SK-N-SH (cell line): ENCODE measurements at regions not wholly inside any gene's neighbourhood (a gene's known extent, or its start where the extent isn't known, plus 50 kb on each side); places are given as distances from the start of the nearest gene placed in this dataset.

Experiments
- CTCF ChIA-PET: fragments of 300-600, 350-600 bp; formaldehyde crosslinking; extraction: SDS; loops from one replicate; lab custom pipeline; 2021; lab: Yijun Ruan, JAX
- POLR2A ChIA-PET: fragments of 350-600 bp; sonication (Branson Sonifier 250); formaldehyde crosslinking; extraction: SDS; loops from one replicate; lab custom pipeline; 2020; ENCODE audit warnings: antibody characterized with exemption, inconsistent platforms; lab: Yijun Ruan, JAX
- DNase-seq: peaks from one replicate; pipeline ENCODE4 v3.0.0; 2012
- H2AFZ ChIP-seq: fragments of 200-600 bp; sonication (generic); 2 replicates; pipeline ENCODE4 v1.8.1; 2016; ENCODE audit warnings: antibody characterized with exemption, mild to moderate bottlenecking, low read depth
- H3F3A ChIP-seq: fragments of 200-600 bp; sonication (generic); replicated peaks from 2 replicates; pipeline ENCODE3; 2016; ENCODE audit warnings: antibody characterized with exemption, mild to moderate bottlenecking; ENCODE audit not compliant: insufficient read depth
- H3K27ac ChIP-seq, 2 experiments: fragments of 200-500 bp in 1 of 2; fragments of 200-600 bp in 1 of 2; sonication (Bioruptor generic) in 1 of 2; sonication (generic), shearing (Covaris generic) in 1 of 2; 2 replicates each; pipeline versions ENCODE4 v1.5.1 to v1.6.1; 2014 to 2016; ENCODE audit warnings: low read depth in 2 of 2, inconsistent platforms in 1 of 2, low read length in 1 of 2, mild to moderate bottlenecking in 1 of 2, mixed read lengths in 1 of 2
- H3K27me3 ChIP-seq: fragments of 200-600 bp; sonication (generic), shearing (Covaris generic); 2 replicates; pipeline ENCODE4 v1.6.1; 2016; ENCODE audit warnings: mixed run types; ENCODE audit not compliant: insufficient read depth
- H3K36me3 ChIP-seq, 2 experiments: fragments of 200-500 bp in 1 of 2; fragments of 200-600 bp in 1 of 2; sonication (Bioruptor generic) in 1 of 2; sonication (generic) in 1 of 2; replicated peaks in 1 of 2; 2 replicates each; pipeline versions ENCODE3 to v1.5.1; 2014 to 2016; ENCODE audit warnings: low read length in 1 of 2, mild to moderate bottlenecking in 1 of 2; ENCODE audit not compliant: insufficient read depth in 2 of 2, control insufficient read depth in 1 of 2
- H3K4me1 ChIP-seq, 2 experiments: fragments of 200-500 bp in 1 of 2; fragments of 200-600 bp in 1 of 2; sonication (Bioruptor generic) in 1 of 2; sonication (generic), shearing (Covaris generic) in 1 of 2; 2 replicates each; pipeline versions ENCODE4 v1.5.1 to v1.6.1; 2014 to 2016; ENCODE audit warnings: low read depth in 1 of 2, low read length in 1 of 2, mixed run types in 1 of 2; ENCODE audit not compliant: insufficient read depth in 2 of 2, control insufficient read depth in 1 of 2
- H3K4me2 ChIP-seq: fragments of 200-600 bp; sonication (generic), shearing (Covaris generic); 2 replicates; pipeline ENCODE4 v1.6.1; 2017; ENCODE audit warnings: mixed run types
- H3K4me3 ChIP-seq, 2 experiments: fragments of 200-500 bp in 1 of 2; fragments of 200-600 bp in 1 of 2; sonication (Bioruptor generic) in 1 of 2; sonication (generic), shearing (Covaris generic) in 1 of 2; 2 replicates each; pipeline versions ENCODE4 v1.5.1 to v1.8.1; 2014 to 2016; ENCODE audit warnings: low read depth in 2 of 2, inconsistent platforms in 1 of 2, low read length in 1 of 2, mild to moderate bottlenecking in 1 of 2, mixed read lengths in 1 of 2, moderate library complexity in 1 of 2
- H3K79me2 ChIP-seq: fragments of 200-600 bp; sonication (generic); 2 replicates; pipeline ENCODE4 v1.8.1; 2017; ENCODE audit warnings: mild to moderate bottlenecking; ENCODE audit not compliant: insufficient read depth
- H3K9ac ChIP-seq: fragments of 200-600 bp; sonication (generic); 2 replicates; pipeline ENCODE4 v1.6.1; 2017; ENCODE audit warnings: mixed run types
- H3K9me2 ChIP-seq: fragments of 200-600 bp; sonication (generic); 2 replicates; pipeline ENCODE4 v1.6.1; 2017; ENCODE audit warnings: mixed run types
- H3K9me3 ChIP-seq: fragments of 200-600 bp; sonication (generic); 2 replicates; pipeline ENCODE4 v1.6.1; 2017; ENCODE audit warnings: mixed run types, mild to moderate bottlenecking, moderate library complexity
- H4K20me1 ChIP-seq: fragments of 200-600 bp; sonication (generic); 2 replicates; pipeline ENCODE4 v1.6.1; 2017; ENCODE audit warnings: mild to moderate bottlenecking, mixed run types; ENCODE audit not compliant: insufficient read depth
- EP300 ChIP-seq, 2 experiments: IDR thresholded peaks; 2 replicates each; pipeline versions ENCODE4 v1.4.0 to v1.6.1; 2012; ENCODE audit warnings: borderline replicate concordance in 1 of 2, low read depth in 1 of 2, low read length in 1 of 2
- EZH2phosphoT487 ChIP-seq: fragments of 200-600 bp; sonication (generic); IDR thresholded peaks from 2 replicates; pipeline ENCODE4 v1.6.1; 2017; ENCODE audit warnings: low read depth, mixed run types, mild to moderate bottlenecking, antibody characterized with exemption, moderate library complexity, borderline replicate concordance
- FOSL2 ChIP-seq: IDR thresholded peaks from 2 replicates; pipeline ENCODE4 v1.4.0; 2012; ENCODE audit warnings: low read depth, mild to moderate bottlenecking, moderate library complexity, borderline replicate concordance
- FOXJ3 ChIP-seq: sonication (generic); formaldehyde crosslinking; IDR thresholded peaks from 2 replicates; pipeline ENCODE4 v1.5.1; 2020; ENCODE audit warnings: mild to moderate bottlenecking, missing genetic modification reagents
- FOXM1 ChIP-seq: IDR thresholded peaks from 2 replicates; pipeline ENCODE4 v1.4.0; 2012; ENCODE audit warnings: low read depth, mild to moderate bottlenecking
- GABPA ChIP-seq: IDR thresholded peaks from 2 replicates; pipeline ENCODE4 v1.4.0; 2012; ENCODE audit warnings: low read depth, mild to moderate bottlenecking
- MEF2A ChIP-seq: IDR thresholded peaks from 2 replicates; pipeline ENCODE4 v1.4.0; 2012; ENCODE audit warnings: low read depth, borderline replicate concordance
- NFIC ChIP-seq: IDR thresholded peaks from 2 replicates; pipeline ENCODE4 v1.4.0; 2012; ENCODE audit warnings: borderline replicate concordance
- POLR2AphosphoS5 ChIP-seq: IDR thresholded peaks from 2 replicates; pipeline ENCODE4 v1.6.1; 2012; ENCODE audit warnings: low read depth, low read length
- RAD21 ChIP-seq: IDR thresholded peaks from 2 replicates; pipeline ENCODE4 v1.6.1; 2012; ENCODE audit warnings: mild to moderate bottlenecking, low read length
- REST ChIP-seq: IDR thresholded peaks from 2 replicates; pipeline ENCODE4 v1.6.1; 2012; ENCODE audit warnings: mild to moderate bottlenecking, low read depth, low read length, moderate library complexity
- RFX5 ChIP-seq: IDR thresholded peaks from 2 replicates; pipeline ENCODE4 v1.6.1; 2012; ENCODE audit warnings: mild to moderate bottlenecking, improper control_type of control experiment, low read length
- RXRA ChIP-seq: IDR thresholded peaks from 2 replicates; pipeline ENCODE4 v1.4.0; 2012; ENCODE audit warnings: low read depth, mild to moderate bottlenecking, borderline replicate concordance
- SIN3A ChIP-seq: IDR thresholded peaks from 2 replicates; pipeline ENCODE4 v1.6.1; 2012; ENCODE audit warnings: low read depth, mild to moderate bottlenecking, low read length, moderate library complexity, borderline replicate concordance
- SMC3 ChIP-seq: IDR thresholded peaks from 2 replicates; pipeline ENCODE4 v1.6.1; 2012; ENCODE audit warnings: low read depth, low read length, improper control_type of control experiment
- TAF1 ChIP-seq: IDR thresholded peaks from 2 replicates; pipeline ENCODE4 v1.6.1; 2012; ENCODE audit warnings: low read depth, mild to moderate bottlenecking, low read length, moderate library complexity, borderline replicate concordance
- TCF12 ChIP-seq: IDR thresholded peaks from 2 replicates; pipeline ENCODE4 v1.4.0; 2012
- TEAD4 ChIP-seq: IDR thresholded peaks from 2 replicates; pipeline ENCODE4 v1.4.0; 2012; ENCODE audit warnings: mild to moderate bottlenecking, borderline replicate concordance; ENCODE audit not compliant: insufficient read depth
- USF1 ChIP-seq: IDR thresholded peaks from 2 replicates; pipeline ENCODE4 v1.4.0; 2012; ENCODE audit warnings: low read depth, borderline replicate concordance
- USF2 ChIP-seq: fragments of 150-350 bp; IDR thresholded peaks from 2 replicates; pipeline ENCODE4 v1.6.1; 2017; ENCODE audit warnings: antibody characterized with exemption, low read length, low read depth, borderline replicate concordance
- YY1 ChIP-seq: IDR thresholded peaks from 2 replicates; pipeline ENCODE4 v1.4.0; 2012; ENCODE audit warnings: low read depth, mild to moderate bottlenecking
- whole genome bisulfite sequencing: methylation state at CpG from one replicate; pipeline ENCODE4 v1.1.6; 2017; ENCODE audit warnings: low lambda C conversion rate; 5-methylcytosine and 5-hydroxymethylcytosine counted together

- Histone ChIP-seq H4K20me1 (no peaks in the 10 kb centered on the region), H3K79me2 (no peaks in the 10 kb centered on the region), H3K4me3 (no peak overlapping the region), H3K9me3 (no peaks in the 10 kb centered on the region), H3K36me3 (no peaks in the 10 kb centered on the region), H3K9ac (no peak overlapping the region), H3K27ac (no peak overlapping the region), H3K4me1 (no peaks in the 10 kb centered on the region), H3K9me2 (no peaks in the 10 kb centered on the region), H2AFZ (no peak overlapping the region), H3K4me2 (no peak overlapping the region), H3K27me3 (no peaks in the 10 kb centered on the region), H3F3A (no peaks in the 10 kb centered on the region)
- TF ChIP-seq YY1: no peak
- no peak for TF ChIP-seq EP300 (IDR thresholded peaks at IDR 0.05; ENCODE audit: borderline replicate concordance in 1 of 2, low read depth in 1 of 2, low read length in 1 of 2)
- TF ChIP-seq MEF2A: no peak
- no peak for TF ChIP-seq REST
- TF ChIP-seq TAF1: no peak
- TF ChIP-seq FOXM1: no peak
- no peak for TF ChIP-seq POLR2AphosphoS5
- TF ChIP-seq EZH2phosphoT487: no peak
- TF ChIP-seq FOXJ3: no peak
- TF ChIP-seq NFIC: no peak
- no peak for TF ChIP-seq RXRA
- TF ChIP-seq FOSL2: no peak
- TF ChIP-seq GABPA: no peak
- TF ChIP-seq USF2: no peak
- no peak for TF ChIP-seq TCF12
- TF ChIP-seq RAD21: no peak
- CTCF ChIA-PET: no interaction called here
- POLR2A ChIA-PET: no interaction called here
- 69% methylated on average over 6 of the region's 6 CpGs for WGBS
- no peak for DNase-seq
Measured at GRCh38 chr4:182000077-182000476, 243.1 kb upstream of the TENM3 start.

GRCh38 chr4:182010876-182011275 is 232.3 kb upstream of the TENM3 start:
- no peaks in the 10 kb centered on the region for H3K27me3 ChIP-seq
- no peaks in the 10 kb centered on the region for H3K79me2 ChIP-seq
- TF ChIP-seq SIN3A (no peak), RAD21 (no peak), USF1 (no peak), POLR2AphosphoS5 (no peak), TEAD4 (no peak), RFX5 (no peak), EZH2phosphoT487 (no peak), FOXM1 (no peak), SMC3 (no peak), MEF2A (no peak), NFIC (no peak)
- WGBS: 68% methylated on average over 1 of the region's 1 CpG
- H3K9me3 ChIP-seq: no peaks in the 10 kb centered on the region
- H3K9me2 ChIP-seq: no peaks in the 10 kb centered on the region
- H3K4me3 ChIP-seq: no peak overlapping the region
- H3F3A ChIP-seq: no peaks in the 10 kb centered on the region
- no peak overlapping the region for H3K4me2 ChIP-seq
- no peak for DNase-seq
- H3K9ac ChIP-seq: no peak overlapping the region
- POLR2A ChIA-PET: no interaction called here
- H4K20me1 ChIP-seq: no peaks in the 10 kb centered on the region
- H2AFZ ChIP-seq: no peak overlapping the region
- CTCF ChIA-PET: interaction anchor here (0.6 kb wide), 1 partner anchor 36 kb away, joined by 3 read pairs; no protein-coding TSS in a partner anchor
- peaks cover 0 to 2% of the 10 kb centered on the region in 2 experiments; a peak in 1 of 4 replicates for H3K4me1 ChIP-seq
- no peaks in the 10 kb centered on the region for H3K36me3 ChIP-seq
- H3K27ac ChIP-seq: no peak overlapping the region
